ENCODE measurements at regions not wholly inside any gene's neighbourhood (a gene's known extent, or its start where the extent isn't known, plus 50 kb on each side); places are given as distances from the start of the nearest gene placed in this dataset.
A peak's percentile ranks its signal among the peaks of the same experiment; 100 is the strongest.
"Not testable (repeated sequence)": the region's sequence is repeated elsewhere in the genome, so short reads cannot be mapped to it uniquely, and the experiment has no call there.

DNA sequence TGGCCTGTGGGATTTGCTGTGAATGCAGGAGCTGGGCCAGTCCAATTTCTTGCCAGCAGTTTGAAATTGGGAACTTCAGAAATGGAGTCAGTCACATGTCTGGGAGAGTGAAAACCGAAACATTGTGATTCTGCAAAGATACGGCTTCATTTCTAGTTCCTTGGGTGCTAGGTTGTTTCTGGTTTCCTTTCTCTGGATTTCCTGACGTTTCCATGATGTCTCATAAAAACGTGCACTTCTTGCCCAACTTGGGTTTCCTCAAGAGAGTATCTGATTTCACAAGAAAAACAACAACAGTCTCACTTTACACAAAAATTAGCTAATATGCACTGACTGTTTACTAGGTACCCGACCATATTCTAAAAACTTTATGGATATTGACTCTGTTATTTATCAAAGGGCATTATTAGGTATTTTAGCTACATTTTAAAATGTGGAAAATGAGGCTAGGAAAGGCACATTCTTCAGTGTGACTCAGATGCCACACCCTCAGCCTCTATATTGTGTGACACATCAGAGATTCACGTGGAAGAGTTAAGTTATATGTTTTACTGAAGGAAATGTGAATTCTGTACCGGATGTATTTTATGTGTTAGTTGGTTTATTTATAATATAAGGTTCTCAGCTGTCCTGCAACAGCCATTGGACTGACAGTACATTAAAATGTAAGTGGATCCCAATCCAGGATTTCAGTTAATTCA lies 225.0 kb upstream of the PUDP start:
- no peak for DNase-seq

DNA sequence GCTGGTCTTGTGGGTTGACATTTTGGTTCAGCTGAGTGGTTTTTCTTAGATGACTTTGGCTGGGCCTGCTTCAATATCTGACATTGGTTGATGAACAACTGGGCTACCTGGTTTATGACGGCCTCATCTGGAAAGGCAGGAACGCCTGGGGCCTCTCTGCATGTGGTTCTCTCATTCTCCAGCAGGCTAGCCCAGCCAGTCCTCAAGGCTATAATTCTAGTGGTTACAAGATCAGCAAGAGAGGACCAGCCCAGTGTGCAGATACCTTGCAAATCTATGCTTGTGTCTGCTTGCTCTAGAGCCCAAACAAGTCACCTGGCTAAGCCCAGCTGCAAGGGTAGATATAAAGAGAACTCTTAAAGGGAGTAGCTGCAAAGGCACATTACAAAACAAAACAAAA lies 214.2 kb upstream of the PUDP start:
- DNase-seq, result no peak

DNA sequence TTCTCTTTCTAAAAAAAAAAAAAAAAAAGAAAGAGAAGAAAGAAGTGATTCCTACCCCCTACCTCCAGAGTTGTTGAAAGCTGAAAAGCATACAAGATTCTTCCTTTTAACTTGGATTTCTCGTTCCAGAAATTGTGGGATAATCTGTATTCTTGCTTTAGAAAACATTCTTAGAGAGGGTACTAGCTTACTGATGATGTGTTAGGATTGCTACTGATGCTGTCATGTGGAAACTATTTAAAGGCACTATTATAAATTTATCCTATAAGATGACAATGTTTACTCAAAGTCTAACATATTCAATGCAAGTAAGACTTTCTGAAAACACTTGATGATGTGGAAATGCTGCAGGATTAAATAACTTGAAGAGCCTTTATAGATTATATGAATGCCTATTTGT lies 204.0 kb upstream of the PUDP start:
- no peak for DNase-seq

- DNase-seq, result no peak
These were observed 199.5 kb upstream of the PUDP start for GRCh38 chrX:7347465-7347864.

GRCh38 chrX:7346021-7346420 lies 198.1 kb upstream of the PUDP start:
- no peak for DNase-seq

DNA sequence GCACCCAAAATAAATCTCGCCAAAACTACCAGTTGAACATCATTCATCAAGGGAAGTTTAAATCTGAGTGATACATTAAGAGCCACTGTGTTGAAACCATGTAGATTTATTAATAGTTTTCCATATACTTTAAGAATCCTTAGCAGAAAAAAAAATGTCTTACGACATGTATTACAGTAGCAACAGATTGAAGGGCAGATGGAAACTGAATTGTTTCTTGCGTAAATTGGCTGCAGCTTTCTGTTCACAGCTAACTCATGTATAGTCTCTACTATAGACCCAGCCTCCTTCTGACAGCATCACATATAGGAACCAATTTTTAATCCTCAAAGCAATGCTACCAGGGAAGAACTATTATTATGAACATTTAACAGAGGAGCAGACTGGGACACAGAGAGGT lies 195.2 kb upstream of the PUDP start:
- DNase-seq, result no peak

DNA sequence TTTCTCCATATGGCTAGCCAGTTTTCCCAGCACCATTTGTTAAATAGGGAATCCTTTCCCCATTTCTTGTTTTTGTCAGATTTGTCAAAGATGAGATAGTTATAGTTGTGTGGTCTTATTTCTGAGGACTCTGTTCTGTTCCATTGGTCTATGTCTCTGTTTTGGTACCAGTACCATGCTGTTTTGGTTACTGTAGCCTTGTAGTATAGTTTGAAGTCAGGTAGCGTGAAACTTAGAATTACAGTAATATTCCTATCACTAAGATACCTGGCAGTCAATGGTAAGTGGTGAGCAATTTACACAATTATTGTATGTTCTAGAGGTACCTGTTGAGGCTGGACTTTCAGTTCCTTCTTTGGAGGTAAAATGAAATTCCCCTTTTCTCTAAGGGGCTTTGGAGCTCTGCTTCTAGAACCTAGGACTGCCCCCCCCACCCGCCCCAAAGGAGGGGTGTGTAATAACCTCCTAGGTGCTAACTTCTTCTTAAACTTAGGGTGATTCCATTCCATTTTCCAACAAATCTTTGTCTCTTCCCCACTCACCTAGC lies 187.9 kb upstream of the PUDP start:
- DNase-seq, result not testable (repeated sequence)

GRCh38 chrX:7334253-7334935 lies 186.4 kb upstream of the PUDP start:
- no peak for DNase-seq

- DNase-seq, result no peak
These were observed 183.2 kb upstream of the PUDP start for GRCh38 chrX:7330971-7331746.

DNA sequence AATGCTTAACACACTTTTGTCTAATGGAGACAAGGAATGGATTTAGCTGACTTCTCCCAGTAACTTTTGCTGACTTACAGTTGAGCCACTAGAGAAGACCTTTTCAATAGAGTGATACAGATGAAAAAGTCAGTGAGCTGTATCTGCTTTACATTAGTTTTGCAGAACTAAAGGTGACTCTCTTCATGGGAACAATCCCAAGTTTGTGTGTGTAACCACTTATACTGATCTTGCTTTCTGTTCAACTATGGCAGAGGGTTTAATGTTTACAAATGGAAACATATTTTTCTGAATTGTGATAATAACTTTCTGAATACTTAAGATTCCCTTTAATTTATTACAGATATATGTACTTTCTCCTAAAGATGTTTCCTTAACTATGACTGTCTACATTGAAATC lies 182.6 kb upstream of the PUDP start:
- no peak for DNase-seq

GRCh38 chrX:7318661-7319060 lies 170.7 kb upstream of the PUDP start:
- DNase-seq, result peak; percentile 9

DNA sequence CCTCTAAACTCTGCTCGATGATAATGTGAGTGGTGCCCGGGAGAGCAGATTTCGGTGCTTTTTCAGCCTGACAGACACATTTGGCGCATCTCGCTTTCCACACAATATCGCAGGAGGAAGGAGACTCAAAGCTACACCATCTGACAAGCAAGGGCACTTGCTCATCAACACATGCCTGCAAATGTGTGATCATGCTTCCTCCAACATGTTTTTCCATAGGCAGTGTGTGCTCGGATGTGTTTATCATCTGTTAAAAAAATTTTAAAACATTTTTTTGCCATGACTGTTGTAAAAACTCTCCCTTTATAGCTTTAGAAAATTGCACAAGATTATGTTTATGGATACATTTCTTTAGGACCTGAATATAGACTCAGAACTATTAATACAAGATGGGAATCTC lies 170.3 kb upstream of the PUDP start:
- DNase-seq, result no peak

GRCh38 chrX:7316887-7317286 lies 168.9 kb upstream of the PUDP start:
- DNase-seq, result no peak

DNA sequence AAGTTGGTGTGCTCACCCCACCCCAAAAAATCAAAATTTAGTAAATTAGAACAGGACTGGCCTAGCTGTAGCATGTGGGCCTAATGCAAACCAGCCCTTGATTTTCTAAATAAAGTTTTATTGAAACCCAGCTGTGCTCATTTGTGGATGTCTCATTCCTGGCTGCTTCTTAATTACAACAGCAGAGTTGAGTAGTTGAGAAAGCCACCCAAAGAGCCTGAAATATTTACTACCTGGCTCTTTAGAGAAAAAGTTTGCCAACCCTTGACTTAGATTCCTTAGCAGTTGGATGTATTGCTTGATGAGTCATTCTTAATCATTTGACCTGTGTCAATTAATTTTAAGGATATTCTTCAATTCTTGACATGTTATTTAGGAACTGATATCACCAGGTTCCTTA lies 168.3 kb upstream of the PUDP start:
- no peak for DNase-seq

DNA sequence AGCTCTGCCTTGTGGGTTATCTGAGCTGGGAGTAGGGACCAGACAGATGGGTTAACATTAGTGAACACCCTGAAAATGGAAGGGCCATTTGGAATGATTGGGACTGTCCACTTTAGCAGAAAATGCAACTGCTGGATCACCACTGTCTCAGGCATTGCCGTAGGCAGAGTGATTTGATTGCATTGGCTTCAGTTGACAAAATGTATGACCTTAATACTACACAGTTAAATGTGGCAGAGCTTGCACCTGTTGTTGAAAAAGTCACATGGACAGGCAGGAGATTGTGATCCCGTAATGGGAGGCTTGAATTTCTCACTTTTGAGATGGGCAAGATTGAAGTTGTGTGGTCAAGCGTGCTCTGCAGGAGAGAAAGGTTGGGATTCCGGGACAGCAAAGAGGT lies 166.5 kb upstream of the PUDP start:
- DNase-seq, result no peak

DNA sequence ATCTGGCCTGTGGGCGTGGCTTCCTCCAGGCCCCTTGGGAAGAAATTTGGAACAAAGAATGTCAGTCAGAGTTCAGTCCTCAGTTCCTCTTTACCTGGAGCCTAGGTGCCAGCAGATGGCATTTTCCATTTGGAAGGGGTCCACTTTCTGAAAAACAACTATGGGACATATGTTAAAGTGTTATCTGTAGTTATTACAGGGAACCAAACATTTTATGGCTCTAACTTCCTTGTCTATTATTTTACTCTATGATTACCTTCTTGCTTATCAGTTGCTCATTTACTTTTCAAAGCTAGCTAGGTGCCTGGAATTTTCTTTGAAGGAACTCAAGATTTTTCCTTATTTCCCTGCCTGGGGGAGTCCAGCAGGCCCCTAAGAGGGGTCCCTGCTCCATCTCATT lies 159.8 kb upstream of the PUDP start:
- no peak for DNase-seq

GRCh38 chrX:7294483-7294882 lies 146.5 kb upstream of the PUDP start:
- DNase-seq, result no peak

- no peak for DNase-seq
These were observed 138.3 kb upstream of the PUDP start for GRCh38 chrX:7286168-7286837.

DNA sequence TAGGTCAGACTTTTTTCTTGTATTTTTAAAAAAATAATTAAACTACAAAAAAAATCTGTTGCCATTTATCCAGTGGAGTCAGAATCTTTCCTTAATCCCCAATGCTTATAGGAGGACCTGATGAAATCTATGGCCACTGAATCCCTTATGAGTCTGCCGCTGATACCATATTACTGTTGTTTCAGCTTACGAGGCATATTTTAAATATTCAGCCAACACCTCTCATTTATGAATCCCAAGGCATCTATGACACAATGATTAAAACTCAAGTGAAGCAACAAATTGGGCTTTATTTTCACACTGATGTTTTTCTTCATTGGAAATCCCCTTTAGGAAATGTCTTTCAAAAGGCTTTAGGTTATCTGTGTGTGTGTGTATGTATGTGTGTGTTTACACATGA lies 137.8 kb upstream of the PUDP start:
- no peak for DNase-seq

- no peak for DNase-seq
These were observed 135.8 kb upstream of the PUDP start for GRCh38 chrX:7283741-7284140.

DNA sequence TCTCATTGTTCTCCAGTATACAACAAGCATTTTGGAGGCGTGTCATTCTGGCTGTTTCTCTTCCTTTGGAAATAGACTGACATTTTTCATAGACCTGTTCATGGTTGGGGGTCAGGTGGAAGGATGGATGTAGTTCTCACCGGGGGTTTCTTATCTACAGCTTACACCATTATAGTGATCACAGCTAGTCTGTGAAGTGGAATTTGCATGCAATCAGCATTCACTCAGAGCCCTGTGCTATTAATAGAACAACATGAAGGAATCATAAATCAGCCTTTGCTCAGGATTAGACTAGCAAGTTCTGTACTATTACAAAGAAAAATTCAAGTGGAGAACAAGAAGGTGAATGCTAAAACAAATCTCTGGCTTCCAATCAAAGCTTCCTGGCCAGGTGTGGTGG lies 132.6 kb upstream of the PUDP start:
- DNase-seq, result no peak

GRCh38 chrX:7272346-7272745 lies 124.4 kb upstream of the PUDP start:
- no peak for DNase-seq

DNA sequence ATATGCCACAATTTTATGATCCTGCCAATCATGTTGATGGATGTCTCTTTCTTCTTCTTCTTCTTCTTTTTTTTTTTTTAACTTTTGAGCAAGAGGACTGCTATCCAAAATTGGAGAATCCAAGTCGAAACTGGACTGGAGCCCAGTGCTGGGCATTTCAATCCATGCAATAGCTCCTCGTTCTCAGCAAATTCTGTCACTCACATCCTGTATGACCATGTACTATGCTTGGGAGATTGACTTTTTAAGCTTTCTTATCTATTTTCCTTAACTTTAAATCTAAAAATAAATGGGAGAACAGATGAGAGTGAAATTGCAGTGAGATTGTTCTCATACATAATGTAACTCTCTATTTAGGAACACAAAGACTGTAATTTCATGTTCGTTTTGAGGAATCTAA lies 123.0 kb upstream of the PUDP start:
- no peak for DNase-seq

All from COR-L47 (cell line).